IMR-90 (cell line): ENCODE measurements at regions not wholly inside any gene's neighbourhood (a gene's known extent, or its start where the extent isn't known, plus 50 kb on each side); places are given as distances from the start of the nearest gene placed in this dataset.

ENCODE experiments used
- ATAC-seq: fragments of 200-7000 bp; cut with Tn5 transposase; 2 replicates; pipeline ENCODE4 v1.9.1; 2020; ENCODE audit warnings: low read depth, mild to moderate bottlenecking, moderate library complexity
- BruUV-seq: library from RNA; stranded (reverse); fragments of 400-500 nt; replicated peaks from 2 replicates; lab custom pipeline; 2021; lab: Mats Ljungman, UMichigan
- CTCF ChIA-PET: fragments of 300-600 bp; formaldehyde crosslinking; extraction: SDS; loops from one replicate; lab custom pipeline; 2021; ENCODE audit warnings: antibody characterized with exemption; lab: Yijun Ruan, JAX
- POLR2A ChIA-PET: fragments of 300-600 bp; sonication (Branson Sonifier 250); formaldehyde crosslinking; loops from one replicate; lab custom pipeline; 2022; ENCODE audit warnings: antibody characterized with exemption; ENCODE audit not compliant: unreplicated experiment; lab: Charles Lee
- DNase-seq: peaks from one replicate; pipeline ENCODE4 v3.0.0; 2013
- H2AFZ ChIP-seq: replicated peaks from 2 replicates; pipeline ENCODE3; 2013; ENCODE audit warnings: low read length, mild to moderate bottlenecking; ENCODE audit not compliant: poor library complexity
- H2AK5ac ChIP-seq: 2 replicates; pipeline ENCODE4 v1.6.1; 2013; ENCODE audit warnings: low read depth, low read length, inconsistent platforms
- H2AK9ac ChIP-seq: replicated peaks from 2 replicates; pipeline ENCODE3; 2013; ENCODE audit warnings: mild to moderate bottlenecking, low read depth, low read length, moderate library complexity; ENCODE audit not compliant: poor library complexity
- H2BK120ac ChIP-seq: 2 replicates; pipeline ENCODE4 v1.6.1; 2013; ENCODE audit warnings: low read depth, low read length, inconsistent platforms
- H2BK15ac ChIP-seq: 3 replicates; pipeline ENCODE4 v1.6.1; 2013; ENCODE audit warnings: low read depth, low read length, inconsistent platforms
- H2BK20ac ChIP-seq: 2 replicates; pipeline ENCODE4 v1.6.1; 2013; ENCODE audit warnings: low read depth, mild to moderate bottlenecking, inconsistent platforms, low read length, moderate library complexity
- H2BK5ac ChIP-seq: 2 replicates; pipeline ENCODE4 v1.6.1; 2013; ENCODE audit warnings: mild to moderate bottlenecking, low read depth, low read length, inconsistent platforms; ENCODE audit not compliant: poor library complexity, severe bottlenecking
- H3K14ac ChIP-seq: replicated peaks from 2 replicates; pipeline ENCODE4 v1.6.1; 2013; ENCODE audit warnings: low read depth, low read length, inconsistent platforms
- H3K18ac ChIP-seq: 2 replicates; pipeline ENCODE4 v1.6.1; 2013; ENCODE audit warnings: low read depth, low read length, control low read depth
- H3K23ac ChIP-seq: 2 replicates; pipeline ENCODE4 v1.6.1; 2013; ENCODE audit warnings: low read depth, low read length, inconsistent platforms
- H3K27ac ChIP-seq: 2 replicates; pipeline ENCODE4 v1.5.1; 2013; ENCODE audit warnings: mild to moderate bottlenecking, control low read depth, low read length; ENCODE audit not compliant: insufficient read depth
- H3K27me3 ChIP-seq: 2 replicates; pipeline ENCODE4 v1.6.1; 2013; ENCODE audit warnings: low read length; ENCODE audit not compliant: control insufficient read depth, insufficient read depth
- H3K36me3 ChIP-seq: 2 replicates; pipeline ENCODE4 v1.6.1; 2013; ENCODE audit warnings: low read length, mixed read lengths; ENCODE audit not compliant: control insufficient read depth, insufficient read depth
- H3K4ac ChIP-seq: 2 replicates; pipeline ENCODE4 v1.6.1; 2013; ENCODE audit warnings: low read depth, low read length, inconsistent platforms
- H3K4me1 ChIP-seq: 2 replicates; pipeline ENCODE4 v1.6.1; 2013; ENCODE audit warnings: low read length, mixed read lengths; ENCODE audit not compliant: control insufficient read depth, insufficient read depth
- H3K4me2 ChIP-seq: 2 replicates; pipeline ENCODE4 v1.6.1; 2013; ENCODE audit warnings: low read depth, mild to moderate bottlenecking, control low read depth, low read length, moderate library complexity
- H3K4me3 ChIP-seq: 2 replicates; pipeline ENCODE4 v1.5.1; 2013; ENCODE audit warnings: low read depth, mild to moderate bottlenecking, control low read depth, low read length, moderate library complexity; ENCODE audit not compliant: insufficient read depth
- H3K56ac ChIP-seq: 2 replicates; pipeline ENCODE4 v1.6.1; 2013; ENCODE audit warnings: low read length, inconsistent platforms; ENCODE audit not compliant: insufficient read depth; ENCODE audit errors: extremely low read depth
- H3K79me1 ChIP-seq, 2 experiments: 2 replicates each; pipeline ENCODE4 v1.6.1; 2013; ENCODE audit warnings: low read length in 2 of 2, inconsistent platforms in 1 of 2, low read depth in 1 of 2
- H3K9ac ChIP-seq: 2 replicates; pipeline ENCODE4 v1.6.1; 2013; ENCODE audit warnings: low read depth, low read length, control low read depth
- H3K9me1 ChIP-seq: 2 replicates; pipeline ENCODE4 v1.6.1; 2013; ENCODE audit warnings: low read length, inconsistent platforms; ENCODE audit not compliant: insufficient read depth
- H3K9me3 ChIP-seq: 2 replicates; pipeline ENCODE4 v1.6.1; 2013; ENCODE audit warnings: low read length; ENCODE audit not compliant: control insufficient read depth, insufficient read depth
- H4K20me1 ChIP-seq: 2 replicates; pipeline ENCODE4 v1.6.1; 2013; ENCODE audit warnings: low read length, inconsistent platforms; ENCODE audit not compliant: insufficient read depth
- H4K5ac ChIP-seq: 2 replicates; pipeline ENCODE4 v1.6.1; 2013; ENCODE audit warnings: mild to moderate bottlenecking, low read depth, low read length, control low read depth
- H4K8ac ChIP-seq, 2 experiments: 2 replicates each; pipeline ENCODE4 v1.6.1; 2013; ENCODE audit warnings: low read depth in 2 of 2, low read length in 2 of 2, control low read depth in 1 of 2, inconsistent platforms in 1 of 2
- H4K91ac ChIP-seq: 2 replicates; pipeline ENCODE4 v1.6.1; 2013; ENCODE audit warnings: low read depth, low read length, inconsistent platforms; ENCODE audit not compliant: insufficient read depth
- BHLHE40 ChIP-seq: fragments of 150-350 bp; IDR thresholded peaks from 2 replicates; pipeline ENCODE4 v1.6.1; 2016; ENCODE audit warnings: mild to moderate bottlenecking, low read depth, low read length
- CEBPB ChIP-seq: IDR thresholded peaks from 2 replicates; pipeline ENCODE4 v1.6.1; 2012; ENCODE audit warnings: low read depth, low read length, improper control_type of control experiment
- CHD1 ChIP-seq: IDR thresholded peaks from 2 replicates; pipeline ENCODE4 v1.6.1; 2012; ENCODE audit warnings: low read depth, low read length, improper control_type of control experiment
- ELK1 ChIP-seq: fragments of 150-350 bp; IDR thresholded peaks from 2 replicates; pipeline ENCODE4 v1.6.1; 2016; ENCODE audit warnings: low read depth, mild to moderate bottlenecking, low read length, moderate library complexity, borderline replicate concordance
- MAZ ChIP-seq: IDR thresholded peaks from 2 replicates; pipeline ENCODE4 v1.6.1; 2012; ENCODE audit warnings: low read depth, mild to moderate bottlenecking, low read length, improper control_type of control experiment, moderate library complexity, borderline replicate concordance
- MXI1 ChIP-seq: IDR thresholded peaks from 2 replicates; pipeline ENCODE4 v1.6.1; 2012; ENCODE audit warnings: low read depth, mild to moderate bottlenecking, low read length, moderate library complexity, borderline replicate concordance
- NFE2L2 ChIP-seq: fragments of 150-350 bp; IDR thresholded peaks from 2 replicates; pipeline ENCODE4 v1.6.1; 2016; ENCODE audit warnings: low read depth, mild to moderate bottlenecking, low read length
- POLR2A ChIP-seq: IDR thresholded peaks from 2 replicates; pipeline ENCODE4 v1.6.1; 2012; ENCODE audit warnings: mild to moderate bottlenecking, low read depth, low read length
- RAD21 ChIP-seq: IDR thresholded peaks from 2 replicates; pipeline ENCODE4 v1.6.1; 2012; ENCODE audit warnings: low read length, improper control_type of control experiment
- RCOR1 ChIP-seq: IDR thresholded peaks from 2 replicates; pipeline ENCODE4 v1.6.1; 2012; ENCODE audit warnings: mild to moderate bottlenecking, low read length, improper control_type of control experiment; ENCODE audit not compliant: insufficient replicate concordance
- SMC3 ChIP-seq: fragments of 150-350 bp; IDR thresholded peaks from 2 replicates; pipeline ENCODE4 v1.6.1; 2016; ENCODE audit warnings: low read depth, mild to moderate bottlenecking, antibody characterized with exemption, low read length, moderate library complexity
- WGBS, 2 experiments: methylation state at CpG; one replicate each; pipeline versions ENCODE4 v1.1.5 to v1.1.7; 2013; ENCODE audit warnings: missing lambda C conversion rate in 2 of 2; ENCODE audit not compliant: insufficient read length in 1 of 2; ENCODE audit errors: extremely low coverage in 2 of 2; 5-methylcytosine and 5-hydroxymethylcytosine counted together
- dilution Hi-C: fragments of 300-500 bp; cut with HindIII; formaldehyde crosslinking; loops from one replicate; pipeline ENCODE4 v1.14.3; 2018; ENCODE audit warnings: low sequenced_read_pairs; ENCODE audit not compliant: unreplicated experiment
- in situ Hi-C: fragments of 300-500 bp; cut with MboI; formaldehyde crosslinking; loops from 3 replicates; pipeline ENCODE4 v1.14.3; 2019; ENCODE audit warnings: low sequenced_read_pairs, inconsistent platforms, mixed read lengths
- intact Hi-C: fragments of 100-400 bp; cut with micrococcal nuclease; formaldehyde crosslinking; loops from 2 replicates; pipeline ENCODE4 v1.10.0; 2022
- TF ChIP-seq, protein P1 (sequence below): conservative IDR thresholded peaks from 2 replicates; pipeline ENCODE4 v1.5.1; 2012; ENCODE audit warnings: mild to moderate bottlenecking, low read depth, low read length, improper control_type of control experiment

GRCh38 chr4:148778980-148779675 is 336.9 kb upstream of the NR3C2 start (continued):
- no peak for TF ChIP-seq MAZ

DNA sequence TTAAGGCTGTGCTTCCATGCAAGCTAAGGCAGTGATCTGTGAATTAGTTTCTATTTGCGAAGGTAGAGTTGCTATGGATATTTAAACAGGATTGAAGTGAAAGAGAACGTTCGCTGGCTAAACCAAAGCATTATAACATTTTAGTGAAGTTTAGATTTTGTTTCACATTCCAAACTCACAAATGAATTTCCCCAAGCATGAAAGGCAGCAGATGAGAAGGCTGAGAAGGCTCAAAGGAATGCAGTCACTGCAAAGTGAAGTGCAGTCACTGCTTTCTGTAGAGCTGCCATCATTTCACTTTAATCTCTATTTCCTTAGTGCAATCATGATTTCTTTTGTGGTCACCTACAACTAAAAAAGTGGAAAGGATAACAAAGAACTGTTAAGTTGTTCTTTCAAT is 334.7 kb upstream of the NR3C2 start:
- H3K27ac ChIP-seq, result no peak overlapping the region
- CTCF ChIA-PET, result interaction anchor here (0.5 to 0.6 kb wide), 2 partner anchors 837 to 1020 kb away, joined by 3 to 7 read pairs; no protein-coding TSS in a partner anchor
- BruUV-seq, result no TSS peak
- no peak for TF ChIP-seq BHLHE40
- TF ChIP-seq ELK1, result no peak
- TF ChIP-seq MAZ, result no peak
- TF ChIP-seq, protein P1, sequence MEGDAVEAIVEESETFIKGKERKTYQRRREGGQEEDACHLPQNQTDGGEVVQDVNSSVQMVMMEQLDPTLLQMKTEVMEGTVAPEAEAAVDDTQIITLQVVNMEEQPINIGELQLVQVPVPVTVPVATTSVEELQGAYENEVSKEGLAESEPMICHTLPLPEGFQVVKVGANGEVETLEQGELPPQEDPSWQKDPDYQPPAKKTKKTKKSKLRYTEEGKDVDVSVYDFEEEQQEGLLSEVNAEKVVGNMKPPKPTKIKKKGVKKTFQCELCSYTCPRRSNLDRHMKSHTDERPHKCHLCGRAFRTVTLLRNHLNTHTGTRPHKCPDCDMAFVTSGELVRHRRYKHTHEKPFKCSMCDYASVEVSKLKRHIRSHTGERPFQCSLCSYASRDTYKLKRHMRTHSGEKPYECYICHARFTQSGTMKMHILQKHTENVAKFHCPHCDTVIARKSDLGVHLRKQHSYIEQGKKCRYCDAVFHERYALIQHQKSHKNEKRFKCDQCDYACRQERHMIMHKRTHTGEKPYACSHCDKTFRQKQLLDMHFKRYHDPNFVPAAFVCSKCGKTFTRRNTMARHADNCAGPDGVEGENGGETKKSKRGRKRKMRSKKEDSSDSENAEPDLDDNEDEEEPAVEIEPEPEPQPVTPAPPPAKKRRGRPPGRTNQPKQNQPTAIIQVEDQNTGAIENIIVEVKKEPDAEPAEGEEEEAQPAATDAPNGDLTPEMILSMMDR, result no peak
- TF ChIP-seq NFE2L2, result no peak
- TF ChIP-seq CHD1, result no peak
- no peak for TF ChIP-seq POLR2A
- TF ChIP-seq MXI1, result no peak
- no peak for TF ChIP-seq RAD21
- TF ChIP-seq RCOR1, result no peak
- TF ChIP-seq CEBPB, result no peak
- TF ChIP-seq SMC3, result no peak

More for the DNA sequence above, 334.7 kb upstream of the NR3C2 start:
- in situ Hi-C loops (no loop called here), intact Hi-C loops (loop anchor here (10.0 kb wide), 1 partner anchor 488 kb away; no protein-coding TSS in a partner anchor), dilution Hi-C loops (no loop called here)
- Histone ChIP-seq H3K56ac (peak overlapping the region; percentile 21), H3K23ac (no peak overlapping the region; the same call in 1 of the 2 replicates), H3K18ac (peak overlapping the region; percentile 55; the same call in 1 of the 2 replicates), H3K36me3 (no peaks in the 10 kb centered on the region), H3K4ac (no peak overlapping the region), H4K5ac (peak overlapping the region; percentile 45; the same call in 1 of the 2 replicates), H3K9ac (peak overlapping the region; percentile 38; the same call in 1 of the 2 replicates), H3K14ac (no peak overlapping the region), H3K9me3 (peaks cover 3% of the 10 kb centered on the region; the same call in 1 of the 2 replicates), H2BK20ac (peak overlapping the region; percentile 38; the same call in 1 of the 2 replicates), H2BK5ac (peak overlapping the region; percentile 95), H3K4me3 (peak overlapping the region; percentile 31; the same call in 1 of the 2 replicates), H2AK9ac (no peak overlapping the region), H2AK5ac (no peak overlapping the region), H4K8ac (peak overlapping the region; percentile 13 to 61; a peak in 1 of 4 replicates), H4K20me1 (no peaks in the 10 kb centered on the region), H3K79me1 (no peaks in the 10 kb centered on the region), H3K4me1 (peaks cover 10% of the 10 kb centered on the region; the same call in 1 of the 2 replicates), H3K9me1 (no peaks in the 10 kb centered on the region), H3K4me2 (peak overlapping the region; percentile 30; the same call in 1 of the 2 replicates), H2BK120ac (peak overlapping the region; percentile 81; the same call in 1 of the 2 replicates), H2BK15ac (no peak overlapping the region), H3K27me3 (no peaks in the 10 kb centered on the region), H2AFZ (no peak overlapping the region), H4K91ac (no peak overlapping the region)
- peak; percentile 86 for ATAC-seq
- POLR2A ChIA-PET, result no interaction called here
- WGBS, 2 experiments, result no CpG with 5 or more reads among the region's 3 CpGs
- peak; percentile 81 for DNase-seq
